ENCODE measurements at regions not wholly inside any gene's neighbourhood (a gene's known extent, or its start where the extent isn't known, plus 50 kb on each side); places are given as distances from the start of the nearest gene placed in this dataset.
"Not testable (repeated sequence)": the region's sequence is repeated elsewhere in the genome, so short reads cannot be mapped to it uniquely, and the experiment has no call there.

GRCh38 chr3:18716101-18716500 lies 291.0 kb upstream of the SATB1 start:
- peak overlapping the region in 1 of 8 donors; percentile 52 for H3K4me3 Mint-ChIP-seq
- DNase-seq = no peak

GRCh38 chr3:18715208-18715607 lies 290.1 kb upstream of the SATB1 start:
- peak overlapping the region in 1 of 6 donors; percentile 3 for H3K27ac Mint-ChIP-seq
- H3K9me3 Mint-ChIP-seq = peaks cover 0 to 4% (median 2%) of the 10 kb centered on the region in 7 donors

More at GRCh38 chr3:18716101-18716500, 291.0 kb upstream of the SATB1 start:
- ATAC-seq (ENCODE audit: low read depth in 2 of 2) = no peak
- Mint-ChIP-seq H3K36me3 (no peaks in the 10 kb centered on the region), H3K27me3 (no peaks in the 10 kb centered on the region), H3K4me1 (peaks cover 23 to 32% (median 31%) of the 10 kb centered on the region in 3 donors), H3K9me3 (peaks cover 0 to 4% (median 2%) of the 10 kb centered on the region in 7 donors), H3K27ac (peak overlapping the region in 5 of 6 donors; percentile 1 to 92 (median 49))

GRCh38 chr3:18713577-18713951 lies 288.4 kb upstream of the SATB1 start:
- Mint-ChIP-seq H3K4me3 (no peak overlapping the region), H3K4me1 (peaks cover 23 to 32% (median 32%) of the 10 kb centered on the region in 3 donors), H3K36me3 (no peaks in the 10 kb centered on the region)

More at GRCh38 chr3:18715208-18715607, 290.1 kb upstream of the SATB1 start:
- Mint-ChIP-seq H3K27me3 (no peaks in the 10 kb centered on the region), H3K4me3 (no peak overlapping the region), H3K36me3 (no peaks in the 10 kb centered on the region), H3K4me1 (peaks cover 23 to 32% (median 31%) of the 10 kb centered on the region in 3 donors)
- DNase-seq = no peak
- no peak for ATAC-seq (ENCODE audit: low read depth in 2 of 2)

GRCh38 chr3:18712713-18713576 lies 287.8 kb upstream of the SATB1 start:
- Mint-ChIP-seq H3K4me3 (no peak overlapping the region), H3K9me3 (peaks cover 0 to 4% (median 0%) of the 10 kb centered on the region in 7 donors), H3K27me3 (no peaks in the 10 kb centered on the region), H3K4me1 (peaks cover 20 to 30% (median 28%) of the 10 kb centered on the region in 3 donors), H3K27ac (peak overlapping the region in 2 of 6 donors; percentile 28 to 33), H3K36me3 (no peaks in the 10 kb centered on the region)
- ATAC-seq (ENCODE audit: low read depth in 2 of 2) (no peak), DNase-seq (no peak)

More at GRCh38 chr3:18713577-18713951, 288.4 kb upstream of the SATB1 start:
- no peak for ATAC-seq (ENCODE audit: low read depth in 2 of 2)
- Mint-ChIP-seq H3K27me3 (no peaks in the 10 kb centered on the region), H3K27ac (no peak overlapping the region), H3K9me3 (peaks cover 0 to 4% (median under 1%) of the 10 kb centered on the region in 7 donors)
- no peak for DNase-seq

GRCh38 chr3:18704326-18704725 lies 279.2 kb upstream of the SATB1 start:
- Mint-ChIP-seq H3K9me3 (peaks cover 12 to 38% (median 24%) of the 10 kb centered on the region in 7 donors), H3K4me1 (no peaks in the 10 kb centered on the region), H3K27ac (peak overlapping the region in 1 of 6 donors; percentile 13), H3K36me3 (peaks cover 5 to 26% of the 10 kb centered on the region in 2 donors), H3K27me3 (no peaks in the 10 kb centered on the region), H3K4me3 (no peak overlapping the region)
- ATAC-seq (ENCODE audit: low read depth in 2 of 2) (no peak), DNase-seq (no peak)

- Mint-ChIP-seq H3K27me3 (no peaks in the 10 kb centered on the region), H3K36me3 (peaks cover 5 to 26% of the 10 kb centered on the region in 2 donors), H3K27ac (no peak overlapping the region), H3K4me1 (no peaks in the 10 kb centered on the region), H3K9me3 (peaks cover 12 to 38% (median 24%) of the 10 kb centered on the region in 7 donors), H3K4me3 (no peak overlapping the region)
- ATAC-seq (ENCODE audit: low read depth in 2 of 2) (no peak), DNase-seq (no peak)
Measured at GRCh38 chr3:18703798-18704197, 278.7 kb upstream of the SATB1 start.

- H3K36me3 Mint-ChIP-seq; H3K27ac Mint-ChIP-seq; H3K9me3 Mint-ChIP-seq; DNase-seq; H3K4me3 Mint-ChIP-seq; H3K4me1 Mint-ChIP-seq; ATAC-seq (ENCODE audit: low read depth in 2 of 2): not testable (repeated sequence)
- H3K27me3 Mint-ChIP-seq = peaks cover 0 to 15% (median 0%) of the 10 kb centered on the region in 3 donors
Measured at GRCh38 chr3:18693588-18694329, 268.6 kb upstream of the SATB1 start.

- Mint-ChIP-seq H3K27ac (no peak overlapping the region), H3K36me3 (no peaks in the 10 kb centered on the region), H3K4me1 (no peaks in the 10 kb centered on the region), H3K9me3 (peaks cover 0 to 6% (median 0%) of the 10 kb centered on the region in 7 donors), H3K4me3 (no peak overlapping the region), H3K27me3 (no peaks in the 10 kb centered on the region)
- ATAC-seq (ENCODE audit: low read depth in 2 of 2) (no peak), DNase-seq (no peak)
Measured at GRCh38 chr3:18687286-18687685, 262.1 kb upstream of the SATB1 start.

GRCh38 chr3:18683900-18684299 lies 258.8 kb upstream of the SATB1 start:
- Mint-ChIP-seq H3K27ac (no peak overlapping the region), H3K4me3 (no peak overlapping the region), H3K9me3 (peaks cover 0 to 6% (median 0%) of the 10 kb centered on the region in 7 donors), H3K36me3 (no peaks in the 10 kb centered on the region), H3K27me3 (no peaks in the 10 kb centered on the region), H3K4me1 (no peaks in the 10 kb centered on the region)
- no peak for DNase-seq
- no peak for ATAC-seq (ENCODE audit: low read depth in 2 of 2)

- Mint-ChIP-seq H3K27ac (peak overlapping the region in 1 of 6 donors; percentile 21), H3K4me1 (no peaks in the 10 kb centered on the region), H3K9me3 (peaks cover 0 to 6% (median 0%) of the 10 kb centered on the region in 7 donors), H3K4me3 (no peak overlapping the region), H3K27me3 (no peaks in the 10 kb centered on the region), H3K36me3 (no peaks in the 10 kb centered on the region)
- DNase-seq (no peak), ATAC-seq (ENCODE audit: low read depth in 2 of 2) (no peak)
Measured at GRCh38 chr3:18681818-18682345, 256.7 kb upstream of the SATB1 start.

GRCh38 chr3:18680758-18681157 lies 255.6 kb upstream of the SATB1 start:
- Mint-ChIP-seq H3K9me3 (peaks cover 0 to 6% (median 0%) of the 10 kb centered on the region in 7 donors), H3K27me3 (no peaks in the 10 kb centered on the region), H3K4me3 (no peak overlapping the region), H3K4me1 (no peaks in the 10 kb centered on the region), H3K36me3 (no peaks in the 10 kb centered on the region), H3K27ac (no peak overlapping the region)
- ATAC-seq (ENCODE audit: low read depth in 2 of 2) (no peak), DNase-seq (no peak)

- H3K27ac Mint-ChIP-seq = no peak overlapping the region
- peaks cover 0 to 6% (median 0%) of the 10 kb centered on the region in 7 donors for H3K9me3 Mint-ChIP-seq
- H3K4me1 Mint-ChIP-seq = no peaks in the 10 kb centered on the region
- no peaks in the 10 kb centered on the region for H3K36me3 Mint-ChIP-seq
- DNase-seq = no peak
- H3K4me3 Mint-ChIP-seq = no peak overlapping the region
- no peaks in the 10 kb centered on the region for H3K27me3 Mint-ChIP-seq
- ATAC-seq (ENCODE audit: low read depth in 2 of 2) = no peak
Measured at GRCh38 chr3:18679238-18679637, 254.1 kb upstream of the SATB1 start.

- H3K9me3 Mint-ChIP-seq = no peaks in the 10 kb centered on the region
- H3K36me3 Mint-ChIP-seq = no peaks in the 10 kb centered on the region
- DNase-seq (no peak), ATAC-seq (ENCODE audit: low read depth in 2 of 2) (no peak)
- no peaks in the 10 kb centered on the region for H3K27me3 Mint-ChIP-seq
- H3K4me1 Mint-ChIP-seq = peaks cover 0 to 7% (median 5%) of the 10 kb centered on the region in 3 donors
- no peak overlapping the region for H3K27ac Mint-ChIP-seq
- H3K4me3 Mint-ChIP-seq = no peak overlapping the region
Measured at GRCh38 chr3:18675197-18675596, 250.1 kb upstream of the SATB1 start.

Measured in naive B cell (primary cell).